ENCODE measurements at regions not wholly inside any gene's neighbourhood (a gene's known extent, or its start where the extent isn't known, plus 50 kb on each side); places are given as distances from the start of the nearest gene placed in this dataset.

DNA sequence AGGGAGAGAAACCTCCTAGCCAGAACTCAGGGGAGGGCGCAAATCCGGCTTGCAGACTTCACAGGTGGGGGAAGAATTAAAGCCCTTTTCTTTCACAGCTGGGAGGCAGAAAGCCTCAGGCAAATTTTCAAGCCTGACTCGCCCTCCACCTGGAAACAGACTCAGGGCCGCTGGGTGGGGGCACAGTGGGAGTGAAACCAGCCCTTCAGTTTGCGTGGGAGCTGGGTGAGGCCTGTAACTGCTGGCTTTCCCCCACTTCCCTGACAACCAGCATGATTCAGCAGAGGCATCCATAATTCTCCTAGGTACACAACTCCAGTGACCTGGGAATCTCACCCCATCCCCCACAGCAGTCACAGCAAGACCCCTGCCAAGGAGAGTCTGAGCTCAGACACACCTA lies 206.9 kb upstream of the INTU start:
- CTCF ChIA-PET (ENCODE audit: low intra/inter-chr PET ratio, low total read pairs): no interaction called here
- Histone ChIP-seq H3K27ac (ENCODE audit: extremely low read length, insufficient read depth, low read length) (no peak overlapping the region), H3K4me2 (ENCODE audit: low read depth, low read length) (no peak overlapping the region), H2AFZ (ENCODE audit: low read length) (no peak overlapping the region), H3K9ac (ENCODE audit: insufficient read depth, low read depth, low read length) (no peak overlapping the region), H3K27me3 (ENCODE audit: control insufficient read depth in 1 of 2, insufficient read depth in 2 of 2, low read length in 2 of 2) (no peaks in the 10 kb centered on the region), H3K36me3 (replicated peaks in 1 of 2; ENCODE audit: control insufficient read depth in 1 of 2, insufficient read depth in 2 of 2, low read length in 2 of 2) (no peaks in the 10 kb centered on the region), H3K4me1 (ENCODE audit: insufficient read depth, low read length) (no peaks in the 10 kb centered on the region), H4K20me1 (ENCODE audit: insufficient read depth, low read length) (no peaks in the 10 kb centered on the region), H3K79me2 (ENCODE audit: insufficient read depth, low read length) (no peaks in the 10 kb centered on the region), H3K9me3 (ENCODE audit: low read length) (no peaks in the 10 kb centered on the region), H3K4me3 (replicated peaks in 1 of 3; ENCODE audit: insufficient read depth in 1 of 3, low read depth in 2 of 3, low read length in 3 of 3) (no peak overlapping the region)
- intact Hi-C loops (cut with micrococcal nuclease; ENCODE audit: unreplicated experiment): no loop called here
- WGBS (ENCODE audit: low lambda C conversion rate): 72% methylated on average over 2 of the region's 5 CpGs
- DNase-seq (ENCODE audit: low spot score): no peak
- POLR2A ChIA-PET: no interaction called here
- no peak for ATAC-seq
- no TSS peak for BruUV-seq (replicated peaks)
- in situ Hi-C loops (cut with HindIII; ENCODE audit: extremely low pct_ligation_motif_present, low pct_unique_long_range_greater_than_20kb): no loop called here
- no peak for FAIRE-seq
- no peak for TF ChIP-seq NAIF1 (CRISPR knock-in tag; IDR thresholded peaks at IDR 0.05; ENCODE audit: borderline replicate concordance)
- no peak for TF ChIP-seq ZNF563 (CRISPR knock-in tag; IDR thresholded peaks at IDR 0.05)
- no peak for TF ChIP-seq ZNF160 (CRISPR knock-in tag; IDR thresholded peaks at IDR 0.05)
- TF ChIP-seq ZNF44 (CRISPR knock-in tag; IDR thresholded peaks at IDR 0.05): no peak
- no peak for TF ChIP-seq POLR2AphosphoS2 (IDR thresholded peaks at IDR 0.05; ENCODE audit: low read depth, low read length)
- no peak for TF ChIP-seq ZNF558 (CRISPR knock-in tag; IDR thresholded peaks at IDR 0.05; ENCODE audit: borderline replicate concordance)
- TF ChIP-seq KLF13 (CRISPR knock-in tag; IDR thresholded peaks at IDR 0.05): no peak
- TF ChIP-seq YEATS4 (CRISPR knock-in tag; IDR thresholded peaks at IDR 0.05; ENCODE audit: borderline replicate concordance): no peak
- no peak for TF ChIP-seq ZNF768 (CRISPR knock-in tag; IDR thresholded peaks at IDR 0.05)
- TF ChIP-seq, protein P1, sequence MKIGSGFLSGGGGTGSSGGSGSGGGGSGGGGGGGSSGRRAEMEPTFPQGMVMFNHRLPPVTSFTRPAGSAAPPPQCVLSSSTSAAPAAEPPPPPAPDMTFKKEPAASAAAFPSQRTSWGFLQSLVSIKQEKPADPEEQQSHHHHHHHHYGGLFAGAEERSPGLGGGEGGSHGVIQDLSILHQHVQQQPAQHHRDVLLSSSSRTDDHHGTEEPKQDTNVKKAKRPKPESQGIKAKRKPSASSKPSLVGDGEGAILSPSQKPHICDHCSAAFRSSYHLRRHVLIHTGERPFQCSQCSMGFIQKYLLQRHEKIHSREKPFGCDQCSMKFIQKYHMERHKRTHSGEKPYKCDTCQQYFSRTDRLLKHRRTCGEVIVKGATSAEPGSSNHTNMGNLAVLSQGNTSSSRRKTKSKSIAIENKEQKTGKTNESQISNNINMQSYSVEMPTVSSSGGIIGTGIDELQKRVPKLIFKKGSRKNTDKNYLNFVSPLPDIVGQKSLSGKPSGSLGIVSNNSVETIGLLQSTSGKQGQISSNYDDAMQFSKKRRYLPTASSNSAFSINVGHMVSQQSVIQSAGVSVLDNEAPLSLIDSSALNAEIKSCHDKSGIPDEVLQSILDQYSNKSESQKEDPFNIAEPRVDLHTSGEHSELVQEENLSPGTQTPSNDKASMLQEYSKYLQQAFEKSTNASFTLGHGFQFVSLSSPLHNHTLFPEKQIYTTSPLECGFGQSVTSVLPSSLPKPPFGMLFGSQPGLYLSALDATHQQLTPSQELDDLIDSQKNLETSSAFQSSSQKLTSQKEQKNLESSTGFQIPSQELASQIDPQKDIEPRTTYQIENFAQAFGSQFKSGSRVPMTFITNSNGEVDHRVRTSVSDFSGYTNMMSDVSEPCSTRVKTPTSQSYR (CRISPR knock-in tag; IDR thresholded peaks at IDR 0.05; ENCODE audit: borderline replicate concordance): no peak
- TF ChIP-seq, protein P2, sequence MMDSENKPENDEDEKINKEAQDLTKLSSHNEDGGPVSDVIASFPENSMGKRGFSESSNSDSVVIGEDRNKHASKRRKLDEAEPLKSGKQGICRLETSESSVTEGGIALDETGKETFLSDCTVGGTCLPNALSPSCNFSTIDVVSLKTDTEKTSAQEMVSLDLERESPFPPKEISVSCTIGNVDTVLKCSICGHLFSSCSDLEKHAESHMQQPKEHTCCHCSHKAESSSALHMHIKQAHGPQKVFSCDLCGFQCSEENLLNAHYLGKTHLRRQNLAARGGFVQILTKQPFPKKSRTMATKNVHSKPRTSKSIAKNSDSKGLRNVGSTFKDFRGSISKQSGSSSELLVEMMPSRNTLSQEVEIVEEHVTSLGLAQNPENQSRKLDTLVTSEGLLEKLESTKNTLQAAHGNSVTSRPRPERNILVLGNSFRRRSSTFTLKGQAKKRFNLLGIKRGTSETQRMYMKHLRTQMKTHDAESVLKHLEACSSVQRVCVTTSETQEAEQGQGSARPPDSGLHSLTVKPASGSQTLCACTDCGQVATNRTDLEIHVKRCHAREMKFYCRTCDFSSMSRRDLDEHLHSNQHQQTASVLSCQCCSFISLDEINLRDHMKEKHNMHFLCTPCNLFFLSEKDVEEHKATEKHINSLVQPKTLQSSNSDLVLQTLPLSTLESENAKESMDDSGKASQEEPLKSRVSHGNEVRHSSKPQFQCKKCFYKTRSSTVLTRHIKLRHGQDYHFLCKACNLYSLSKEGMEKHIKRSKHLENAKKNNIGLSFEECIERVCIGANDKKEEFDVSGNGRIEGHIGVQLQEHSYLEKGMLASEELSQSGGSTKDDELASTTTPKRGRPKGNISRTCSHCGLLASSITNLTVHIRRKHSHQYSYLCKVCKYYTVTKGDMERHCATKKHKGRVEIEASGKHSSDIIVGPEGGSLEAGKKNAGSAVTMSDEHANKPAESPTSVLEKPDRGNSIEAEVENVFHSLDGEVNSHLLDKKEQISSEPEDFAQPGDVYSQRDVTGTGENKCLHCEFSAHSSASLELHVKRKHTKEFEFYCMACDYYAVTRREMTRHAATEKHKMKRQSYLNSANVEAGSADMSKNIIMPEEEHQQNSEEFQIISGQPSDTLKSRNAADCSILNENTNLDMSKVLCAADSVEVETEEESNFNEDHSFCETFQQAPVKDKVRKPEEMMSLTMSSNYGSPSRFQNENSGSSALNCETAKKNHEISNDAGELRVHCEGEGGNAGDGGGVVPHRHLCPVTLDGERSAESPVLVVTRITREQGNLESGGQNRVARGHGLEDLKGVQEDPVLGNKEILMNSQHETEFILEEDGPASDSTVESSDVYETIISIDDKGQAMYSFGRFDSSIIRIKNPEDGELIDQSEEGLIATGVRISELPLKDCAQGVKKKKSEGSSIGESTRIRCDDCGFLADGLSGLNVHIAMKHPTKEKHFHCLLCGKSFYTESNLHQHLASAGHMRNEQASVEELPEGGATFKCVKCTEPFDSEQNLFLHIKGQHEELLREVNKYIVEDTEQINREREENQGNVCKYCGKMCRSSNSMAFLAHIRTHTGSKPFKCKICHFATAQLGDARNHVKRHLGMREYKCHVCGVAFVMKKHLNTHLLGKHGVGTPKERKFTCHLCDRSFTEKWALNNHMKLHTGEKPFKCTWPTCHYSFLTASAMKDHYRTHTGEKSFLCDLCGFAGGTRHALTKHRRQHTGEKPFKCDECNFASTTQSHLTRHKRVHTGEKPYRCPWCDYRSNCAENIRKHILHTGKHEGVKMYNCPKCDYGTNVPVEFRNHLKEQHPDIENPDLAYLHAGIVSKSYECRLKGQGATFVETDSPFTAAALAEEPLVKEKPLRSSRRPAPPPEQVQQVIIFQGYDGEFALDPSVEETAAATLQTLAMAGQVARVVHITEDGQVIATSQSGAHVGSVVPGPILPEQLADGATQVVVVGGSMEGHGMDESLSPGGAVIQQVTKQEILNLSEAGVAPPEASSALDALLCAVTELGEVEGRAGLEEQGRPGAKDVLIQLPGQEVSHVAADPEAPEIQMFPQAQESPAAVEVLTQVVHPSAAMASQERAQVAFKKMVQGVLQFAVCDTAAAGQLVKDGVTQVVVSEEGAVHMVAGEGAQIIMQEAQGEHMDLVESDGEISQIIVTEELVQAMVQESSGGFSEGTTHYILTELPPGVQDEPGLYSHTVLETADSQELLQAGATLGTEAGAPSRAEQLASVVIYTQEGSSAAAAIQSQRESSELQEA (CRISPR knock-in tag; IDR thresholded peaks at IDR 0.05; ENCODE audit: not compliant biosample characterization): no peak
- TF ChIP-seq NFKBIZ (CRISPR knock-in tag; IDR thresholded peaks at IDR 0.05): no peak
- no peak for TF ChIP-seq FOXM1 (CRISPR knock-in tag; IDR thresholded peaks at IDR 0.05)
- TF ChIP-seq SKI (IDR thresholded peaks at IDR 0.05; ENCODE audit: partially characterized antibody): no peak
- no peak for TF ChIP-seq ZNF292 (CRISPR knock-in tag; IDR thresholded peaks at IDR 0.05; ENCODE audit: borderline replicate concordance, low read depth)
- no peak for TF ChIP-seq DNMT1 (CRISPR knock-in tag; IDR thresholded peaks at IDR 0.05)
- no peak for TF ChIP-seq ZSCAN29 (CRISPR knock-in tag; conservative IDR thresholded peaks at IDR 0.05)
